Activated CD8-positive, alpha-beta T cell treated with anti-CD3 and anti-CD28 coated beads for 36 hours (primary cell): ENCODE measurements at regions not wholly inside any gene's neighbourhood (a gene's known extent, or its start where the extent isn't known, plus 50 kb on each side); places are given as distances from the start of the nearest gene placed in this dataset.

Experiments
- ATAC-seq: fragments of 200-7000 bp; cut with Tn5 transposase; one replicate; pipeline ENCODE4 v1.10.0; 2021; ENCODE audit warnings: mild to moderate bottlenecking, moderate library complexity
- CTCF ChIA-PET: fragments of 350-600 bp; sonication (Branson Sonifier 250); formaldehyde crosslinking; loops from one replicate; lab custom pipeline; 2021; ENCODE audit warnings: antibody characterized with exemption; lab: Charles Lee
- POLR2A ChIA-PET: fragments of 350-600 bp; sonication (Branson Sonifier 250); formaldehyde crosslinking; loops from one replicate; lab custom pipeline; 2021; ENCODE audit warnings: antibody characterized with exemption; lab: Charles Lee
- DNase-seq: peaks from one replicate; pipeline ENCODE4 v3.0.0-alpha.2; 2020
- H3K27ac Mint-ChIP-seq: one replicate; pipeline ENCODE4 v1.8.0; 2021; ENCODE audit warnings: mild to moderate bottlenecking, mixed read lengths
- H3K27me3 Mint-ChIP-seq: one replicate; pipeline ENCODE4 v1.8.0; 2021; ENCODE audit warnings: mixed read lengths
- H3K36me3 Mint-ChIP-seq: one replicate; pipeline ENCODE4 v1.8.0; 2021; ENCODE audit warnings: low read depth, mixed read lengths
- H3K4me1 Mint-ChIP-seq: one replicate; pipeline ENCODE4 v1.8.0; 2021; ENCODE audit warnings: low read depth, mixed read lengths
- H3K4me3 Mint-ChIP-seq: one replicate; pipeline ENCODE4 v1.8.0; 2021; ENCODE audit warnings: mild to moderate bottlenecking, moderate library complexity, mixed read lengths
- H3K9me3 Mint-ChIP-seq: one replicate; pipeline ENCODE4 v1.8.0; 2021; ENCODE audit warnings: mixed read lengths
- CTCF ChIP-seq: fragments of 200-600 bp; IDR thresholded peaks from one replicate; pipeline ENCODE4 v1.8.0; 2022; ENCODE audit warnings: antibody characterized with exemption, mild to moderate bottlenecking
- intact Hi-C: fragments of 100-400 bp; cut with micrococcal nuclease; formaldehyde crosslinking; loops from one replicate; pipeline ENCODE4 v1.10.0; 2022

- Mint-ChIP-seq H3K36me3 (no peaks in the 10 kb centered on the region), H3K27me3 (no peaks in the 10 kb centered on the region), H3K27ac (no peak overlapping the region), H3K9me3 (no peaks in the 10 kb centered on the region), H3K4me3 (no peak overlapping the region), H3K4me1 (peaks cover 24% of the 10 kb centered on the region)
- ChIA-PET CTCF (interaction anchor here (1.7 kb wide), 1 partner anchor 19 kb away, joined by 3 read pairs; no protein-coding TSS in a partner anchor), POLR2A (no interaction called here)
- intact Hi-C loops, result no loop called here
- no peak for ATAC-seq
- DNase-seq, result no peak
- no peak for TF ChIP-seq CTCF
These were observed 76.5 kb downstream of the RHOU start for GRCh38 chr1:228811712-228812305.

- DNase-seq (no peak), ATAC-seq (no peak)
- intact Hi-C loops, result no loop called here
- CTCF ChIA-PET, result interaction anchor here (1.7 kb wide), 1 partner anchor 20 kb away, joined by 3 read pairs; no protein-coding TSS in a partner anchor
- no peaks in the 10 kb centered on the region for H3K27me3 Mint-ChIP-seq
- POLR2A ChIA-PET, result no interaction called here
- H3K9me3 Mint-ChIP-seq, result no peaks in the 10 kb centered on the region
- peaks cover 24% of the 10 kb centered on the region for H3K4me1 Mint-ChIP-seq
- no peak overlapping the region for H3K27ac Mint-ChIP-seq
- no peak overlapping the region for H3K4me3 Mint-ChIP-seq
- TF ChIP-seq CTCF, result no peak
- no peaks in the 10 kb centered on the region for H3K36me3 Mint-ChIP-seq
These were observed 77.7 kb downstream of the RHOU start for GRCh38 chr1:228812961-228813360.

- TF ChIP-seq CTCF, result no peak
- intact Hi-C loops, result no loop called here
- no peaks in the 10 kb centered on the region for H3K27me3 Mint-ChIP-seq
- H3K9me3 Mint-ChIP-seq, result no peaks in the 10 kb centered on the region
- H3K4me1 Mint-ChIP-seq, result peaks cover 24% of the 10 kb centered on the region
- ATAC-seq, result no peak
- POLR2A ChIA-PET, result interaction anchor here (0.9 kb wide), 1 partner anchor 11 kb away, joined by 3 read pairs; no protein-coding TSS in a partner anchor
- H3K36me3 Mint-ChIP-seq, result no peaks in the 10 kb centered on the region
- no peak for DNase-seq
- H3K27ac Mint-ChIP-seq, result no peak overlapping the region
- CTCF ChIA-PET, result no interaction called here
- H3K4me3 Mint-ChIP-seq, result no peak overlapping the region
These were observed 78.9 kb downstream of the RHOU start for GRCh38 chr1:228814176-228814575.

GRCh38 chr1:228818296-228818695 is 83.0 kb downstream of the RHOU start:
- no peak for ATAC-seq
- no peaks in the 10 kb centered on the region for H3K27me3 Mint-ChIP-seq
- POLR2A ChIA-PET, result no interaction called here
- no peak overlapping the region for H3K27ac Mint-ChIP-seq
- H3K36me3 Mint-ChIP-seq, result no peaks in the 10 kb centered on the region
- no peaks in the 10 kb centered on the region for H3K9me3 Mint-ChIP-seq
- CTCF ChIA-PET, result no interaction called here
- no peak overlapping the region for H3K4me3 Mint-ChIP-seq
- H3K4me1 Mint-ChIP-seq, result no peaks in the 10 kb centered on the region
- no peak for DNase-seq
- intact Hi-C loops, result no loop called here
- TF ChIP-seq CTCF, result no peak

GRCh38 chr1:228818928-228819630 is 83.8 kb downstream of the RHOU start:
- Mint-ChIP-seq H3K4me1 (no peaks in the 10 kb centered on the region), H3K36me3 (no peaks in the 10 kb centered on the region), H3K4me3 (no peak overlapping the region), H3K27me3 (peaks cover 1% of the 10 kb centered on the region), H3K9me3 (no peaks in the 10 kb centered on the region), H3K27ac (no peak overlapping the region)
- no peak for TF ChIP-seq CTCF
- ChIA-PET POLR2A (no interaction called here), CTCF (no interaction called here)
- intact Hi-C loops, result no loop called here
- no peak for DNase-seq
- no peak for ATAC-seq
